Ascending aorta (tissue), 2 donors: ENCODE measurements at regions not wholly inside any gene's neighbourhood (a gene's known extent, or its start where the extent isn't known, plus 50 kb on each side); places are given as distances from the start of the nearest gene placed in this dataset.

Source experiments
- DNase-seq, 2 donors: peaks; one replicate each; pipeline ENCODE4 v3.0.0-alpha.2; 2019; ENCODE audit warnings: low spot score in 2 of 2
- H3K27ac ChIP-seq, 2 donors: fragments of 200-600 bp; sonication (generic); one replicate each; pipeline ENCODE4 v1.5.1; 2016 to 2017; ENCODE audit warnings: mild to moderate bottlenecking in 1 of 2
- H3K27me3 ChIP-seq: fragments of 200-600 bp; sonication (generic); one replicate; pipeline ENCODE4 v1.5.1; 2017
- H3K36me3 ChIP-seq, 2 donors: fragments of 200-600 bp; sonication (generic); one replicate each; pipeline ENCODE4 v1.5.1; 2016
- H3K4me1 ChIP-seq, 2 donors: fragments of 200-600 bp; sonication (generic); one replicate each; pipeline ENCODE4 v1.5.1; 2016 to 2017; ENCODE audit warnings: mild to moderate bottlenecking in 1 of 2
- H3K4me3 ChIP-seq, 2 donors: fragments of 200-600 bp; sonication (generic); one replicate each; pipeline ENCODE4 v1.5.1; 2016 to 2017; ENCODE audit warnings: mild to moderate bottlenecking in 1 of 2
- H3K9me3 ChIP-seq, 2 donors: fragments of 200-600 bp; sonication (generic); one replicate each; pipeline ENCODE4 v1.5.1; 2016
- CTCF ChIP-seq, 3 experiments: fragments of 200-600 bp in 2 of 3; fragments of 450-650 bp in 1 of 3; sonication (generic) in 2 of 3; IDR thresholded peaks; one replicate each; pipeline ENCODE4 v1.5.1; 2016 to 2019; ENCODE audit warnings: antibody characterized with exemption in 3 of 3, mild to moderate bottlenecking in 1 of 3, moderate library complexity in 1 of 3
- intact Hi-C: fragments of 100-400 bp; cut with DNase I; formaldehyde crosslinking; loops from one replicate; pipeline ENCODE4 v1.15.1; 2023

GRCh38 chr21:32119389-32119788 lies 159.5 kb downstream of the MIS18A start:
- no peak overlapping the region for H3K27ac ChIP-seq
- no peaks in the 10 kb centered on the region for H3K4me1 ChIP-seq
- H3K9me3 ChIP-seq, result peaks cover 0 to 8% of the 10 kb centered on the region in 2 donors
- DNase-seq, result no peak
- H3K27me3 ChIP-seq, result no peaks in the 10 kb centered on the region
- H3K36me3 ChIP-seq, result no peaks in the 10 kb centered on the region
- intact Hi-C loops, result no loop called here
- no peak for TF ChIP-seq CTCF (IDR thresholded peaks at IDR 0.05)
- H3K4me3 ChIP-seq, result no peak overlapping the region

- no peaks in the 10 kb centered on the region for H3K9me3 ChIP-seq
- intact Hi-C loops, result no loop called here
- DNase-seq, result no peak
Measured at GRCh38 chr21:32114419-32115035, 164.3 kb downstream of the MIS18A start.

GRCh38 chr21:32113486-32113885 lies 165.4 kb downstream of the MIS18A start:
- no peak for TF ChIP-seq CTCF (IDR thresholded peaks at IDR 0.05)
- Histone ChIP-seq H3K27me3 (no peaks in the 10 kb centered on the region), H3K4me1 (no peaks in the 10 kb centered on the region), H3K9me3 (no peaks in the 10 kb centered on the region), H3K4me3 (no peak overlapping the region), H3K36me3 (no peaks in the 10 kb centered on the region), H3K27ac (no peak overlapping the region)
- DNase-seq, result no peak
- intact Hi-C loops, result no loop called here

More at GRCh38 chr21:32114419-32115035, 164.3 kb downstream of the MIS18A start:
- no peak overlapping the region for H3K4me3 ChIP-seq
- H3K36me3 ChIP-seq, result no peaks in the 10 kb centered on the region
- H3K27me3 ChIP-seq, result no peaks in the 10 kb centered on the region
- H3K27ac ChIP-seq, result no peak overlapping the region
- TF ChIP-seq CTCF (IDR thresholded peaks at IDR 0.05), result no peak
- H3K4me1 ChIP-seq, result no peaks in the 10 kb centered on the region

- Histone ChIP-seq H3K36me3 (no peaks in the 10 kb centered on the region), H3K4me3 (no peak overlapping the region), H3K27me3 (no peaks in the 10 kb centered on the region), H3K4me1 (no peaks in the 10 kb centered on the region), H3K27ac (no peak overlapping the region), H3K9me3 (no peaks in the 10 kb centered on the region)
- intact Hi-C loops, result no loop called here
- no peak for TF ChIP-seq CTCF (IDR thresholded peaks at IDR 0.05)
- DNase-seq, result no peak
Measured at GRCh38 chr21:32112195-32112594, 166.7 kb downstream of the MIS18A start.

- H3K4me1 ChIP-seq, result no peaks in the 10 kb centered on the region
- DNase-seq, result no peak
- H3K36me3 ChIP-seq, result no peaks in the 10 kb centered on the region
- no peaks in the 10 kb centered on the region for H3K27me3 ChIP-seq
- no peak overlapping the region for H3K4me3 ChIP-seq
- no peaks in the 10 kb centered on the region for H3K9me3 ChIP-seq
- no peak overlapping the region for H3K27ac ChIP-seq
- intact Hi-C loops, result no loop called here
- no peak for TF ChIP-seq CTCF (IDR thresholded peaks at IDR 0.05)
Measured at GRCh38 chr21:32108566-32108965, 170.3 kb downstream of the MIS18A start.

GRCh38 chr21:32103361-32103760 lies 175.5 kb downstream of the MIS18A start:
- Histone ChIP-seq H3K36me3 (no peaks in the 10 kb centered on the region), H3K4me3 (no peak overlapping the region), H3K27ac (no peak overlapping the region), H3K27me3 (no peaks in the 10 kb centered on the region), H3K4me1 (no peaks in the 10 kb centered on the region), H3K9me3 (no peaks in the 10 kb centered on the region)
- DNase-seq, result no peak
- no peak for TF ChIP-seq CTCF (IDR thresholded peaks at IDR 0.05)
- intact Hi-C loops, result no loop called here
